Choroid plexus epithelial cell (primary cell): ENCODE measurements at regions not wholly inside any gene's neighbourhood (a gene's known extent, or its start where the extent isn't known, plus 50 kb on each side); places are given as distances from the start of the nearest gene placed in this dataset.

Experiments
- DNase-seq: peaks from one replicate; pipeline ENCODE4 v3.0.0-alpha.2; 2010; ENCODE audit warnings: low read depth
- H3K4me3 ChIP-seq: 2 replicates; pipeline ENCODE4 v1.5.1; 2011; ENCODE audit warnings: low read depth, mild to moderate bottlenecking, control low read depth, low read length, moderate library complexity
- CTCF ChIP-seq: conservative IDR thresholded peaks from 2 replicates; pipeline ENCODE4 v1.5.1; 2011; ENCODE audit warnings: low read depth, mild to moderate bottlenecking, control low read depth, inconsistent platforms, low read length, moderate library complexity

- TF ChIP-seq CTCF: no peak
- no peak overlapping the region for H3K4me3 ChIP-seq
- no peak for DNase-seq
Measured at GRCh38 chr3:188940573-188940932, 231.2 kb upstream of the TPRG1 start.

- DNase-seq: no peak
- no peak overlapping the region for H3K4me3 ChIP-seq
- TF ChIP-seq CTCF: no peak
Measured at GRCh38 chr3:188941103-188941502, 230.7 kb upstream of the TPRG1 start.

GRCh38 chr3:188942191-188942590 is 229.6 kb upstream of the TPRG1 start:
- DNase-seq: no peak
- H3K4me3 ChIP-seq: no peak overlapping the region
- TF ChIP-seq CTCF: no peak

GRCh38 chr3:188943591-188943990 is 228.2 kb upstream of the TPRG1 start:
- no peak overlapping the region for H3K4me3 ChIP-seq
- TF ChIP-seq CTCF: no peak
- no peak for DNase-seq

- no peak for DNase-seq
- H3K4me3 ChIP-seq: no peak overlapping the region
- no peak for TF ChIP-seq CTCF
Measured at GRCh38 chr3:188944108-188944507, 227.7 kb upstream of the TPRG1 start.

GRCh38 chr3:188946351-188947240 is 225.2 kb upstream of the TPRG1 start:
- DNase-seq: no peak
- H3K4me3 ChIP-seq: peak overlapping the region; percentile 54
- TF ChIP-seq CTCF: no peak
